ENCODE measurements at regions not wholly inside any gene's neighbourhood (a gene's known extent, or its start where the extent isn't known, plus 50 kb on each side); places are given as distances from the start of the nearest gene placed in this dataset.

DNA sequence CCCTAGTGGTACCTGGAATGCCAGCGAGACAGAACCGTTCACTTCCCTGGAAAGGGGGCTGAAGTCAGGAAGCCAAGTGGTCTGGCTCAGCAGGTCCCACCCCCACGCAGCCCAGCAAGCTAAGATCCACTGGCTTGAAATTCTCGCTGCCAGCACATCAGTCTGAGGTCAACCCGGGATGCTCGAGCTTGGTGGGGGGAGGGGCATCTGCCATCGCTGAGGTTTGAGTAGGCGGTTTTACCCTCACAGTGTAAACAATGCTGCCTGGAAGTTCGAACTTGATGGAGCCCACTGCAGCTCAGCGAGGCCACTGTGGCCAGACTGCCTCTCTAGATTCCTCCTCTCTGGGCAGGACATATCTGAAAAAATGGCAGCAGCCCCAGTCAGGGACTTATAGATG, 464.7 kb upstream of the TOM1L1 start:
- Histone ChIP-seq H3K36me3 (ENCODE audit: control insufficient read depth, insufficient read depth, low read length) (no peaks in the 10 kb centered on the region), H3K4me1 (ENCODE audit: control insufficient read depth, insufficient read depth, low read length) (no peaks in the 10 kb centered on the region), H3K9me3 (ENCODE audit: control insufficient read depth, low read length) (no peaks in the 10 kb centered on the region), H3K27me3 (ENCODE audit: control insufficient read depth, insufficient read depth, low read length, poor library complexity, severe bottlenecking) (no peaks in the 10 kb centered on the region), H3K27ac (ENCODE audit: low read depth, low read length) (no peak overlapping the region), H3K4me3 (ENCODE audit: low read length) (no peak overlapping the region), H3K9ac (ENCODE audit: extremely low read depth, low read length, poor library complexity, severe bottlenecking) (no peak overlapping the region)
- no peaks in the 10 kb centered on the region for H3K4me1 Mint-ChIP-seq
- no peak for DNase-seq
- H3K4me3 Mint-ChIP-seq: no peak overlapping the region
- WGBS, 2 experiments (ENCODE audit: insufficient coverage in 1 of 2, insufficient read length in 1 of 2): 65 to 80% methylated on average over 6 to 10 of the region's 10 CpGs
- TF ChIP-seq, protein P1, sequence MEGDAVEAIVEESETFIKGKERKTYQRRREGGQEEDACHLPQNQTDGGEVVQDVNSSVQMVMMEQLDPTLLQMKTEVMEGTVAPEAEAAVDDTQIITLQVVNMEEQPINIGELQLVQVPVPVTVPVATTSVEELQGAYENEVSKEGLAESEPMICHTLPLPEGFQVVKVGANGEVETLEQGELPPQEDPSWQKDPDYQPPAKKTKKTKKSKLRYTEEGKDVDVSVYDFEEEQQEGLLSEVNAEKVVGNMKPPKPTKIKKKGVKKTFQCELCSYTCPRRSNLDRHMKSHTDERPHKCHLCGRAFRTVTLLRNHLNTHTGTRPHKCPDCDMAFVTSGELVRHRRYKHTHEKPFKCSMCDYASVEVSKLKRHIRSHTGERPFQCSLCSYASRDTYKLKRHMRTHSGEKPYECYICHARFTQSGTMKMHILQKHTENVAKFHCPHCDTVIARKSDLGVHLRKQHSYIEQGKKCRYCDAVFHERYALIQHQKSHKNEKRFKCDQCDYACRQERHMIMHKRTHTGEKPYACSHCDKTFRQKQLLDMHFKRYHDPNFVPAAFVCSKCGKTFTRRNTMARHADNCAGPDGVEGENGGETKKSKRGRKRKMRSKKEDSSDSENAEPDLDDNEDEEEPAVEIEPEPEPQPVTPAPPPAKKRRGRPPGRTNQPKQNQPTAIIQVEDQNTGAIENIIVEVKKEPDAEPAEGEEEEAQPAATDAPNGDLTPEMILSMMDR (conservative IDR thresholded peaks at IDR 0.05): no peak
- H3K36me3 Mint-ChIP-seq (ENCODE audit: low read depth): no peaks in the 10 kb centered on the region
- H3K27me3 Mint-ChIP-seq (ENCODE audit: insufficient read depth): no peaks in the 10 kb centered on the region
- H3K9me3 Mint-ChIP-seq: peaks cover 22% of the 10 kb centered on the region
- no peak overlapping the region for H3K27ac Mint-ChIP-seq

DNA sequence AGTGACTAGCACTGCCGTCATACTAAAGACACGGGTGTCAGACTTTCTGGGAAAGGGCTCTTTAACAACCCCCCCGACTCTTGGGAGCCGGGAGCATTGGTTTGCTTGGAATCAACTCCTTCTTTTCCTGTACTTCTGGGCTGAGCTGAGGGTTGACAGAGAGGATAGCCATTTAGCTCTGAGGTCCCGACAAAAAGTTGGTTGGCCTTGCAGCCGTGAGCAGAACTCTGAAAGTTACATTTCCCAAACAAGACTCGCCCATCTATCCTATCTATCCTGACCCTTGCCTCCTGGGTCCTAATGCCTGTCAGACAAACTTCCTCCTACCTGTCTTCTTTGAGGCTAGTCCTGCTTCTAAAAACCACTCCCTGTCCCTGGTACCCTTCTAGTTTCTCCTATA, 460.8 kb upstream of the TOM1L1 start:
- H3K9me3 ChIP-seq (ENCODE audit: control insufficient read depth, low read length): no peaks in the 10 kb centered on the region
- Mint-ChIP-seq H3K4me3 (no peak overlapping the region), H3K27me3 (ENCODE audit: insufficient read depth) (no peaks in the 10 kb centered on the region), H3K9me3 (peaks cover 26% of the 10 kb centered on the region), H3K4me1 (no peaks in the 10 kb centered on the region), H3K27ac (no peak overlapping the region), H3K36me3 (ENCODE audit: low read depth) (no peaks in the 10 kb centered on the region)
- H3K27ac ChIP-seq (ENCODE audit: low read depth, low read length): no peak overlapping the region
- DNase-seq: no peak
- 93 to 94% methylated on average over 5 to 7 of the region's 7 CpGs for WGBS, 2 experiments (ENCODE audit: insufficient coverage in 1 of 2, insufficient read length in 1 of 2)
- no peaks in the 10 kb centered on the region for H3K27me3 ChIP-seq (ENCODE audit: control insufficient read depth, insufficient read depth, low read length, poor library complexity, severe bottlenecking)
- no peaks in the 10 kb centered on the region for H3K36me3 ChIP-seq (ENCODE audit: control insufficient read depth, insufficient read depth, low read length)
- TF ChIP-seq, protein P1 (conservative IDR thresholded peaks at IDR 0.05): no peak
- no peak overlapping the region for H3K9ac ChIP-seq (ENCODE audit: extremely low read depth, low read length, poor library complexity, severe bottlenecking)
- no peaks in the 10 kb centered on the region for H3K4me1 ChIP-seq (ENCODE audit: control insufficient read depth, insufficient read depth, low read length)
- H3K4me3 ChIP-seq (ENCODE audit: low read length): no peak overlapping the region

DNA sequence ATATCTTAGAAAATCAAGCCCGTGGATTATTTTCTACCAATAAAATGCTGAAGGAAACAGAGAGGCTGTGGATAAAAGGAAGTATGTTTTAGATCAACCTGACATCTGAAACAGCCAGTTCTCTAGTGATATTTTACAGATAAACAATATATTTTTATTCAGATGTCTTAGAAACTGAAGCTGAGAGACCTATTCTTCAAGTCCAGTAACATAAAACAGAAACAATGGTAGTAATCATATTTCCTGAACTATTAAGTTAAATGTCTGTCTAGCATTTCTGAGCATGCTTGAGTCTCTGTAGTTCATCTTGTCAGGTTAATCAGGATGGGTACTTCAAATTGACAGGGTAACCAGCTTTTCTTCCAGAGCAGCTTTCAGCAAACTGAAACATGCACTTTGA, 449.6 kb upstream of the TOM1L1 start:
- no peak overlapping the region for H3K9ac ChIP-seq (ENCODE audit: extremely low read depth, low read length, poor library complexity, severe bottlenecking)
- H3K36me3 ChIP-seq (ENCODE audit: control insufficient read depth, insufficient read depth, low read length): no peaks in the 10 kb centered on the region
- Mint-ChIP-seq H3K9me3 (peaks cover 45% of the 10 kb centered on the region), H3K4me3 (no peak overlapping the region), H3K4me1 (no peaks in the 10 kb centered on the region), H3K27ac (no peak overlapping the region), H3K36me3 (ENCODE audit: low read depth) (peaks cover 5% of the 10 kb centered on the region), H3K27me3 (ENCODE audit: insufficient read depth) (no peaks in the 10 kb centered on the region)
- H3K27ac ChIP-seq (ENCODE audit: low read depth, low read length): no peak overlapping the region
- no peak overlapping the region for H3K4me3 ChIP-seq (ENCODE audit: low read length)
- no peaks in the 10 kb centered on the region for H3K27me3 ChIP-seq (ENCODE audit: control insufficient read depth, insufficient read depth, low read length, poor library complexity, severe bottlenecking)
- H3K4me1 ChIP-seq (ENCODE audit: control insufficient read depth, insufficient read depth, low read length): no peaks in the 10 kb centered on the region
- peaks cover 45% of the 10 kb centered on the region for H3K9me3 ChIP-seq (ENCODE audit: control insufficient read depth, low read length)
- no peak for DNase-seq
- WGBS, 2 experiments (ENCODE audit: insufficient coverage in 1 of 2, insufficient read length in 1 of 2): 75% methylated on average over 1 of the region's 1 CpG; no CpG with 5 or more reads in 1 of the 2 experiments
- TF ChIP-seq, protein P1 (conservative IDR thresholded peaks at IDR 0.05): no peak

All from endodermal cell (in vitro differentiated cells).